H1 (cell line): ENCODE measurements at regions not wholly inside any gene's neighbourhood (a gene's known extent, or its start where the extent isn't known, plus 50 kb on each side); places are given as distances from the start of the nearest gene placed in this dataset.

Source experiments
- CTCF ChIA-PET: fragments of 300-600 bp; sonication (Branson Sonifier 250); formaldehyde crosslinking; loops from one replicate; lab custom pipeline; 2021; ENCODE audit not compliant: partially characterized antibody; lab: Charles Lee
- POLR2A ChIA-PET: fragments of 300-600 bp; sonication (Branson Sonifier 250); formaldehyde crosslinking; loops from one replicate; lab custom pipeline; 2021; ENCODE audit warnings: inconsistent platforms; ENCODE audit not compliant: partially characterized antibody; lab: Charles Lee
- DNase-seq, 2 experiments: peaks; one replicate each; pipeline versions ENCODE4 v3.0.0 to v3.0.0-alpha.2; 2010 to 2022; ENCODE audit warnings: low spot score in 2 of 2, low read depth in 1 of 2, mixed read lengths in 1 of 2
- FAIRE-seq: peaks from 2 replicates; lab custom pipeline; 2011; peaks lifted over from hg19 to GRCh38; lab: Jason Lieb, UNC
- H2AFZ ChIP-seq: 2 replicates; pipeline ENCODE4 v1.8.1; 2012; ENCODE audit warnings: low read length, inconsistent platforms
- H2AK5ac ChIP-seq: 2 replicates; pipeline ENCODE4 v1.6.1; 2013; ENCODE audit warnings: low read depth, low read length
- H2BK120ac ChIP-seq: replicated peaks from 2 replicates; pipeline ENCODE3; 2013; ENCODE audit warnings: low read depth, low read length, inconsistent platforms
- H2BK12ac ChIP-seq: 2 replicates; pipeline ENCODE4 v1.6.1; 2013; ENCODE audit warnings: low read depth, low read length
- H2BK15ac ChIP-seq: 2 replicates; pipeline ENCODE4 v1.6.1; 2013; ENCODE audit warnings: low read length
- H2BK20ac ChIP-seq: 2 replicates; pipeline ENCODE4 v1.6.1; 2013; ENCODE audit warnings: low read length
- H2BK5ac ChIP-seq: 2 replicates; pipeline ENCODE4 v1.6.1; 2013; ENCODE audit warnings: low read depth, low read length
- H3K14ac ChIP-seq: 2 replicates; pipeline ENCODE4 v1.6.1; 2013; ENCODE audit warnings: inconsistent platforms; ENCODE audit not compliant: insufficient read length
- H3K18ac ChIP-seq: 2 replicates; pipeline ENCODE4 v1.6.1; 2013; ENCODE audit warnings: low read length; ENCODE audit errors: extremely low read depth
- H3K23ac ChIP-seq: 2 replicates; pipeline ENCODE4 v1.6.1; 2013; ENCODE audit warnings: inconsistent platforms; ENCODE audit not compliant: insufficient read length
- H3K23me2 ChIP-seq: 2 replicates; pipeline ENCODE4 v1.6.1; 2013; ENCODE audit warnings: low read depth, low read length
- H3K27ac ChIP-seq: 2 replicates; pipeline ENCODE4 v1.6.1; 2011; ENCODE audit warnings: low read depth, low read length, inconsistent platforms
- H3K27me3 ChIP-seq, 4 experiments: replicated peaks in 1 of 4; 1 replicate in 1 of 4; 2 replicates in 3 of 4; pipeline versions ENCODE4 v1.6.1 to v1.8.1; 2011 to 2013; ENCODE audit warnings: low read length in 3 of 4, mild to moderate bottlenecking in 3 of 4, inconsistent platforms in 2 of 4, mixed read lengths in 2 of 4, moderate library complexity in 1 of 4; ENCODE audit not compliant: control insufficient read depth in 3 of 4, insufficient read depth in 3 of 4; ENCODE audit errors: extremely low read depth in 1 of 4
- H3K36me3 ChIP-seq, 4 experiments: 2 replicates each; pipeline versions ENCODE4 v1.6.1 to v1.8.1; 2011 to 2013; ENCODE audit warnings: mild to moderate bottlenecking in 4 of 4, low read length in 3 of 4, moderate library complexity in 2 of 4, control low read depth in 1 of 4, inconsistent platforms in 1 of 4; ENCODE audit not compliant: insufficient read depth in 4 of 4, control insufficient read depth in 2 of 4
- H3K4ac ChIP-seq: replicated peaks from 2 replicates; pipeline ENCODE3; 2013; ENCODE audit warnings: low read length, low read depth, mixed read lengths, inconsistent platforms; ENCODE audit not compliant: insufficient read length
- H3K4me1 ChIP-seq, 4 experiments: replicated peaks in 1 of 4; 1 replicate in 1 of 4; 2 replicates in 3 of 4; pipeline versions ENCODE4 v1.6.1 to v1.8.1; 2011 to 2013; ENCODE audit warnings: low read length in 3 of 4, inconsistent platforms in 2 of 4, mixed read lengths in 1 of 4; ENCODE audit not compliant: insufficient read depth in 4 of 4, control insufficient read depth in 3 of 4
- H3K4me2 ChIP-seq, 2 experiments: 2 replicates each; pipeline versions ENCODE4 v1.6.1 to v1.8.1; 2011 to 2013; ENCODE audit warnings: low read depth in 2 of 2, low read length in 2 of 2, control low read depth in 1 of 2, inconsistent platforms in 1 of 2, mild to moderate bottlenecking in 1 of 2; ENCODE audit not compliant: insufficient read depth in 1 of 2
- H3K4me3 ChIP-seq, 4 experiments: fragments of 200-600, 300-600 bp in 1 of 4; sonication (generic), shearing (Covaris generic), sonication (Bioruptor Twin) in 1 of 4; 2 replicates each; pipeline versions ENCODE4 v1.5.1 to v1.8.1; 2011 to 2016; ENCODE audit warnings: low read length in 4 of 4, low read depth in 3 of 4, control low read depth in 2 of 4, inconsistent platforms in 2 of 4, mild to moderate bottlenecking in 2 of 4, mixed read lengths in 1 of 4, moderate library complexity in 1 of 4; ENCODE audit not compliant: insufficient read depth in 2 of 4; ENCODE audit errors: extremely low read depth in 1 of 4
- H3K56ac ChIP-seq: replicated peaks from 2 replicates; pipeline ENCODE3; 2013; ENCODE audit warnings: low read depth, mild to moderate bottlenecking, mixed read lengths, low read length, inconsistent platforms; ENCODE audit not compliant: insufficient read length
- H3K79me1 ChIP-seq: 2 replicates; pipeline ENCODE4 v1.6.1; 2013; ENCODE audit warnings: low read depth, low read length, control low read depth
- H3K79me2 ChIP-seq, 2 experiments: 2 replicates each; pipeline versions ENCODE4 v1.6.1 to v1.8.1; 2012 to 2013; ENCODE audit warnings: low read length in 2 of 2, mild to moderate bottlenecking in 2 of 2, inconsistent platforms in 1 of 2; ENCODE audit not compliant: insufficient read depth in 2 of 2, control insufficient read depth in 1 of 2
- H3K9ac ChIP-seq, 4 experiments: replicated peaks in 1 of 4; 1 replicate in 1 of 4; 2 replicates in 3 of 4; pipeline versions ENCODE4 v1.6.1 to v1.8.1; 2011 to 2013; ENCODE audit warnings: low read depth in 3 of 4, low read length in 3 of 4, control low read depth in 2 of 4, mild to moderate bottlenecking in 2 of 4, moderate library complexity in 2 of 4, inconsistent platforms in 1 of 4; ENCODE audit errors: extremely low read depth in 1 of 4
- H3K9me3 ChIP-seq, 2 experiments: 2 replicates each; pipeline versions ENCODE4 v1.6.1 to v1.8.1; 2012 to 2013; ENCODE audit warnings: mild to moderate bottlenecking in 2 of 2, moderate library complexity in 2 of 2, control low read depth in 1 of 2, inconsistent platforms in 1 of 2, low read depth in 1 of 2, low read length in 1 of 2, mixed read lengths in 1 of 2; ENCODE audit not compliant: insufficient read depth in 2 of 2
- H4K20me1 ChIP-seq, 2 experiments: replicated peaks in 1 of 2; 2 replicates each; pipeline versions ENCODE3 to v1.8.1; 2011 to 2013; ENCODE audit warnings: inconsistent platforms in 2 of 2, low read length in 2 of 2, mild to moderate bottlenecking in 1 of 2; ENCODE audit not compliant: insufficient read depth in 2 of 2, control insufficient read depth in 1 of 2
- H4K5ac ChIP-seq: 2 replicates; pipeline ENCODE4 v1.6.1; 2013; ENCODE audit warnings: low read length, low read depth, mixed read lengths, inconsistent platforms; ENCODE audit not compliant: insufficient read length
- H4K8ac ChIP-seq: 2 replicates; pipeline ENCODE4 v1.8.0; 2013; ENCODE audit warnings: mild to moderate bottlenecking, moderate library complexity, low read length, inconsistent platforms; ENCODE audit not compliant: insufficient read depth; ENCODE audit errors: extremely low read depth
- H4K91ac ChIP-seq: replicated peaks from 2 replicates; pipeline ENCODE3; 2013; ENCODE audit warnings: low read length, mixed read lengths, inconsistent platforms; ENCODE audit not compliant: insufficient read length
- ASH2L ChIP-seq: fragments of 200-600, 300-600 bp; sonication (generic); IDR thresholded peaks from one replicate; pipeline ENCODE4 v1.7.1; 2017; ENCODE audit warnings: low read length
- BCL11A ChIP-seq, 2 experiments: IDR thresholded peaks; one replicate each; pipeline ENCODE4 v1.6.1; 2011; ENCODE audit warnings: low read depth in 2 of 2, low read length in 2 of 2, mild to moderate bottlenecking in 2 of 2
- CBX8 ChIP-seq: fragments of 300-800, 300-1000 bp; sonication (generic); IDR thresholded peaks from 2 replicates; pipeline ENCODE4 v1.7.1; 2016; ENCODE audit warnings: low read depth, low read length, borderline replicate concordance
- GTF2F1 ChIP-seq: IDR thresholded peaks from 2 replicates; pipeline ENCODE4 v1.6.1; 2012; ENCODE audit warnings: low read depth, low read length, improper control_type of control experiment, borderline replicate concordance
- MAFK ChIP-seq: IDR thresholded peaks from 2 replicates; pipeline ENCODE4 v1.6.1; 2012; ENCODE audit warnings: low read depth, mild to moderate bottlenecking, improper control_type of control experiment, low read length
- RNF2 ChIP-seq: fragments of 200-900, 300-1000 bp; sonication (generic); IDR thresholded peaks from 2 replicates; pipeline ENCODE4 v1.7.1; 2016; ENCODE audit warnings: borderline replicate concordance, low read depth, mild to moderate bottlenecking, antibody characterized with exemption, low read length; ENCODE audit not compliant: poor library complexity, severe bottlenecking; ENCODE audit errors: missing control alignments
- SIN3A ChIP-seq, 2 experiments: IDR thresholded peaks in 1 of 2; conservative IDR thresholded peaks in 1 of 2; 2 replicates each; pipeline ENCODE4 v1.6.1; 2011 to 2012; ENCODE audit warnings: low read length in 2 of 2, improper control_type of control experiment in 1 of 2, low read depth in 1 of 2, mild to moderate bottlenecking in 1 of 2
- TAF7 ChIP-seq: optimal IDR thresholded peaks from 2 replicates; pipeline ENCODE3; 2011; ENCODE audit warnings: low read depth, mild to moderate bottlenecking, inconsistent platforms, low read length, moderate library complexity, borderline replicate concordance
- TCF12 ChIP-seq: IDR thresholded peaks from 2 replicates; pipeline ENCODE4 v1.6.1; 2011; ENCODE audit warnings: low read depth, mild to moderate bottlenecking, low read length
- USF2 ChIP-seq: IDR thresholded peaks from 2 replicates; pipeline ENCODE4 v1.6.1; 2011; ENCODE audit warnings: low read length, improper control_type of control experiment
- WGBS, 2 experiments: shearing (Covaris generic) in 1 of 2; methylation state at CpG; one replicate each; pipeline versions ENCODE4 v1.1.6 to v1.1.7; 2013 to 2015; ENCODE audit warnings: low lambda C conversion rate in 2 of 2, mixed read lengths in 2 of 2, inconsistent platforms in 1 of 2, low coverage in 1 of 2, missing lambda C conversion rate in 1 of 2; ENCODE audit not compliant: insufficient replicate concordance in 2 of 2, insufficient coverage in 1 of 2, insufficient read length in 1 of 2; ENCODE audit errors: extremely low coverage in 1 of 2, missing lambda C conversion rate in 1 of 2; 5-methylcytosine and 5-hydroxymethylcytosine counted together
- TF ChIP-seq, protein P1 (sequence below): IDR thresholded peaks from 2 replicates; pipeline ENCODE4 v1.6.1; 2012; ENCODE audit warnings: low read length, inconsistent platforms

DNA sequence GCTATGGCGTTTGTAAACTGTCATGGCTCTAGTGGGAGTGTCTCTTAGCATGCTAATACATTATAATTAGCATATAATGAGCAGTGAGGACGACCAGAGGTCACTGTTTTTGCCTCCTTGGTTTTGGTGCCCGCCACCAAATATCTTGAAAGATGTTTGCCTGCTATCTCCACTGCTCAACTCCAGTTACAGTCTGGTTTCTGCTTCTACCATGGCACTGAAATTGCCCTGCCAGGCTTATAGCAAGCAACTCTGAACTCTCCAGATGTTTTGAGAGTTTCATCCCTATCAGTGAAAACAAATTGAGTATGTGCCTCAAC is 122.1 kb upstream of the SPRY4 start:
- H3K4me2 ChIP-seq: no peak overlapping the region
- no peak for FAIRE-seq
- ChIA-PET POLR2A (no interaction called here), CTCF (no interaction called here)
- no peak overlapping the region for H3K4me3 ChIP-seq
- no peaks in the 10 kb centered on the region for H4K20me1 ChIP-seq
- no peak overlapping the region for H4K91ac ChIP-seq
- no peak overlapping the region for H3K18ac ChIP-seq
- no peaks in the 10 kb centered on the region for H3K36me3 ChIP-seq
- no peak overlapping the region for H4K8ac ChIP-seq
- H3K27ac ChIP-seq: no peak overlapping the region
- H3K23ac ChIP-seq: no peak overlapping the region
- no peaks in the 10 kb centered on the region for H3K27me3 ChIP-seq
- H2BK20ac ChIP-seq: no peak overlapping the region
- no peaks in the 10 kb centered on the region; the same call in 1 of the 2 replicates for H3K23me2 ChIP-seq
- no peak overlapping the region for H2BK12ac ChIP-seq
- H3K14ac ChIP-seq: no peak overlapping the region
- no peak overlapping the region for H3K9ac ChIP-seq
- H2AK5ac ChIP-seq: no peak overlapping the region
- DNase-seq: no peak
- WGBS, 2 experiments: 76% methylated on average over 3 of the region's 3 CpGs; no CpG with 5 or more reads in 1 of the 2 experiments
- no peak overlapping the region for H3K4ac ChIP-seq
- H3K56ac ChIP-seq: no peak overlapping the region
- no peak overlapping the region for H2AFZ ChIP-seq
- H3K79me1 ChIP-seq: no peaks in the 10 kb centered on the region
- no peaks in the 10 kb centered on the region for H3K79me2 ChIP-seq
- no peak overlapping the region for H2BK15ac ChIP-seq
- H2BK120ac ChIP-seq: no peak overlapping the region
- peaks cover 0 to 5% (median under 1%) of the 10 kb centered on the region in 4 experiments; a peak in 2 of 7 replicates for H3K4me1 ChIP-seq
- H2BK5ac ChIP-seq: no peak overlapping the region
- no peak overlapping the region for H4K5ac ChIP-seq
- no peaks in the 10 kb centered on the region for H3K9me3 ChIP-seq
- TF ChIP-seq USF2 (no peak), RNF2 (no peak), ASH2L (no peak), SIN3A (conservative IDR thresholded peaks at IDR 0.05 in 1 of 2, IDR thresholded peaks at IDR 0.05 in 1 of 2; ENCODE audit: low read depth in 1 of 2, low read length in 2 of 2) (no peak), BCL11A (IDR thresholded peaks at IDR 0.05; ENCODE audit: low read depth in 2 of 2, low read length in 2 of 2) (no peak), CBX8 (no peak), TCF12 (no peak), GTF2F1 (no peak), MAFK (no peak), TAF7 (no peak)
- TF ChIP-seq, protein P1, sequence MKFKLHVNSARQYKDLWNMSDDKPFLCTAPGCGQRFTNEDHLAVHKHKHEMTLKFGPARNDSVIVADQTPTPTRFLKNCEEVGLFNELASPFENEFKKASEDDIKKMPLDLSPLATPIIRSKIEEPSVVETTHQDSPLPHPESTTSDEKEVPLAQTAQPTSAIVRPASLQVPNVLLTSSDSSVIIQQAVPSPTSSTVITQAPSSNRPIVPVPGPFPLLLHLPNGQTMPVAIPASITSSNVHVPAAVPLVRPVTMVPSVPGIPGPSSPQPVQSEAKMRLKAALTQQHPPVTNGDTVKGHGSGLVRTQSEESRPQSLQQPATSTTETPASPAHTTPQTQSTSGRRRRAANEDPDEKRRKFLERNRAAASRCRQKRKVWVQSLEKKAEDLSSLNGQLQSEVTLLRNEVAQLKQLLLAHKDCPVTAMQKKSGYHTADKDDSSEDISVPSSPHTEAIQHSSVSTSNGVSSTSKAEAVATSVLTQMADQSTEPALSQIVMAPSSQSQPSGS: no peak
